ENCODE measurements at regions not wholly inside any gene's neighbourhood (a gene's known extent, or its start where the extent isn't known, plus 50 kb on each side); places are given as distances from the start of the nearest gene placed in this dataset.

DNA sequence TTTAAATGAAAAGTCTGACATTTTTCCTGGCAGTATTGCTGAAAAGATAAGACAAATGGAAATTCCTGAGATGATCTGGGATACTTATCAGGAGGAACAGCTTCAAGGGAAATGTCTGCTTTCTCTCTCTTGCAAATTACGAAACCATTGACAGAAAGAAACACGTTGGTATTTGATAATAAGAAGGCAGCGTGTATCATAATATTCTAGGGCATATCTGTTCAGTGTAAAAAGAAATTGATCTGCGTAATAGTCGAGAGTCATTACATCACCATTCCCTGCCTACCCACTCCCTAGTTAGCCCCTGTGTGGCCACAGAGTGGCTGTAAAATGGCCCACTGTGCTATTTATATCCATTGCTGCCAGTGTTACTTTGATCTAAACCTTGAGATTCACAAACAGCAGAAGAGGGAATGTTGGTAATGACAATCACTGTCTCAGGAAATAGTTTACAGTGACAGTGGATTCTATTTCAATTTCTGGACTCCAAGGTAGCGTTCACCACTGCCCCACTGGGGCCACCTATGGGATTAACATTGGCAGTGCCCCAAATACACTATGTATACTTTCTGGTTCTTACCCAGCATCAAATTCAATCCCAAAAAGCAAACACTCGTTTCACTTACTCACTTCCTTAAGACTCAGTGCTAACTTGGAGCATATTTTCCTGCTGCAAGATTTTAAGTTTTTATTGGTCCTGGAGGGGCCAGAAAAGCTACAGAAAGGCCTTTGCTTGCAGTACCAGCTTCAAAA lies 133.4 kb upstream of the GAS1 start:
- intact Hi-C loops (cut with DNase I) = no loop called here
- DNase-seq (ENCODE audit: low spot score) = no peak

DNA sequence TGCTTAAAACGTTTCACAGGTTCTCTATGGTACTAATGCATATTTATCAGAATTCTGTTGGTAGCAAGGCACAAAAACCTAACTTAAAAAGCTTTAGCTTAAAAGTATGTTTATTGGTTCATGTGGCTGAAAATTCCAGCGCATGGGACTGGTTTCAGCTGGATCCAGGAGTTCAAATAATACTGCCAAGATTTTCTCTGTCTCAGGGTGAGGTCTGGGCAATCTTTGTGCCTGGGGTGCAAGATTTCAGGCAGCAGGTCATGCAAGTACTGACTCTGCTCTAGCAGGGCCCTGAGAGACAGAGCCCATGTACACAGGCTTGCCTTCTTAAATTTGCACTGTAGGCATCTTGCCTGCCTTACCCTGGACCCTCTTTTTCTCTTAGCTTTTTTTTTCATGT lies 134.2 kb upstream of the GAS1 start:
- no peak for DNase-seq (ENCODE audit: low spot score)
- intact Hi-C loops (cut with DNase I) = no loop called here

DNA sequence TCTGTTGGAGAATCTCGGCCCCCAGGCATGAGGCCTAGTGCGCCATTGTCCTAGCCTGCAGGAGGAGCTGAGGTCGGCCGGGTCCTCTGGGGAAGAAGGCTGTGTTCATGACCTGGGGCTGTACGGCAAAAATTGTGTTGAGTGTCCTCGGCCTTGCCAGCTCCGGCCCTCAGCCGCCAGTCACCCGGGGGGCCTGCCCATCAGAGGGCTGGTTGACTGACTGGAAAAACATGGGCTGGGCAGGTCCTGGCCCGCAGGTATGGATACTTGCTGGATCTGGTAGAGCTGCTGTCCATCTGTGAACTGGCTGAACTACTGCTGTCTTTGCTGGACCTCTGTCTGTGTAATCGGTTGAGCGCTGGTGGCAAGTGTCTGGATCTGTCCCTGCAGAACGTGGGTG lies 136.7 kb upstream of the GAS1 start:
- intact Hi-C loops (cut with DNase I) = no loop called here
- DNase-seq (ENCODE audit: low spot score) = no peak

DNA sequence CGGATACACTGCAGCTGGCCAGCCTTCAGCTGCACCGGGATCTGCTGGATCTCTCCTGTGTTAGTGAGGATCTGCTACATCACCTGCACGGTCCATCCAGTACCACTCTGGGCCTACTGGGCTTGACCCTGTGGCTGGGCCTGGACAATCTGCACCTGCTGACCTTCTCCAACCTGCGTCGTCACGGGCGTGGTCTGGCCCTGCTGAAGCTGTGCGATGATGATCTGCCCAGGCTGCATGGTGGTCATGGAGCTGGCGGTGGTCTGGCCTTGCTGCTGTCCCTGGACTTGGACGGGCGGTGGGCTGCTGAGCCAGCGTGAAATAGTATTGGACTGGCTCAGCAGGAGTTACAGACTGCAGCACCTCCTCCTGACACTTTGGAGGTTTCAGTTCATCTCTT lies 137.1 kb upstream of the GAS1 start:
- intact Hi-C loops (cut with DNase I) = no loop called here
- no peak for DNase-seq (ENCODE audit: low spot score)

DNA sequence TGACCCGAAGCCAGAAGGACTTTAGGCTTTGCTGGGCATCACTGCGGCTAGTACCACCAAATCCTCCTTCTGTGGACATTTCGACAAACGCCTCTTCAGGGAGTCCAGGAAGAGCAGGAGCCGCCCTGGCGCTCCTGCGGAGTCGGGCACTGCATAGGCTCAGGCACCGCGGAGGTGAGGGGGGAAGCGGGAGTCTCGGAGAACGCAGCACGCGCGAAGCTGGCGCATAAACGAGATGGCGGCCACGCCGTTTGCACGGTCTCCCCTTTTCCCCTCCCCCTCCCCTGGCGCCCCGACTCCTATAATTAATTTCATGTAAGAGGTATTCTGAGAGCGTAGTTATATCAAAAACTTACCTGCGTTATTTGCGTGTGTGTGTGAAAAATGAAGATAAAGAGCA lies 137.8 kb upstream of the GAS1 start:
- DNase-seq (ENCODE audit: low spot score) = no peak
- intact Hi-C loops (cut with DNase I) = loop anchor here (5.0 kb wide), 1 partner anchor 62 kb away; no protein-coding TSS in a partner anchor

DNA sequence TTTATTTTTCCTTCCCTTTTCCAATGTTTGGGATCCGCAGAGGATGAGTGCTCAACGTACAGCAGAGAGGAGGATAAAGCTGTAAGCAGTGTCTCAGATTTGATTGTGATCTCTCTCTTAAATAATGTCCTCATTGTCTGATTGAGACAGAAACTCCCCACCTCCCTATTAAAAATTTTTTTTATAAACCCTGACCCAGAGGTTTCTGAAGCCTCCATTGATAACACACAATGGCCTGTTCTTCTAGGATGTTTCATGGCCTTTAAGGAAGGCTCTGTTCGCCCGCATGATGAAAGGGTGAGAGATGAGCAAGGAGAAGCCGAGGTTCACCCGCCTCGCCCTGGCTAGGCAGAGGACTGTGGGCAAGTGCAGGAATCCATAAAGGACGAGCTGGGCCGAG lies 138.2 kb upstream of the GAS1 start:
- DNase-seq (ENCODE audit: low spot score) = no peak
- intact Hi-C loops (cut with DNase I) = loop anchor here (5.0 kb wide), 1 partner anchor 62 kb away; no protein-coding TSS in a partner anchor

DNA sequence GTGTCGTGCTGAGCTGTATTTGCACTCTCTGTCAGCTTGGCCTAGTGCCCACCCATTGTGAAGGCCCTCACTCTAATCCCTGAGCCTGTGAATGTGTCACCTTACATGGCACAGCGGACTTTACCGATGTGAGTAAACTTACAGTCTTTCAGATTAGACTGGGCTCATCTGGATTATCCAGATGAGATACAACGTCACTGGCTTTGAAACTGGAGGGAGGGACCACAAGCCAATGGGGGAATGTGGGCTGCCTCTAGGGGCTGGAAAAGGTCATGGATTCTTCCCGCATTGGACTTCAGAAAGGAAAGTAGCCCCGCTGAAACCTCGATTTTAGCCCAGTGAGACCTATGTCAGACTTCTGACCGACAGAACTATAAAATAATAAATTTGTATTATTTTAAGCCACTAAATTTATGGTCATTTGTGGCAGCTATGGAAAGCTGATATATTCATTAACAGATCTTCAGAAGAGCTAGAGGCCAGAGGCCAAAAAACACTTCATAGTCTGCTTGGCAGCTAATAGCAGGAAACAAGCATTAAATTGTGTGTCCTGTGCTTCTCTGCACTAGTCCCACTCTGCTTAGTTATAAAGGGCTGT lies 139.0 kb upstream of the GAS1 start:
- intact Hi-C loops (cut with DNase I) = loop anchor here (5.0 kb wide), 1 partner anchor 61 kb away; no protein-coding TSS in a partner anchor
- no peak for DNase-seq (ENCODE audit: low spot score)

DNA sequence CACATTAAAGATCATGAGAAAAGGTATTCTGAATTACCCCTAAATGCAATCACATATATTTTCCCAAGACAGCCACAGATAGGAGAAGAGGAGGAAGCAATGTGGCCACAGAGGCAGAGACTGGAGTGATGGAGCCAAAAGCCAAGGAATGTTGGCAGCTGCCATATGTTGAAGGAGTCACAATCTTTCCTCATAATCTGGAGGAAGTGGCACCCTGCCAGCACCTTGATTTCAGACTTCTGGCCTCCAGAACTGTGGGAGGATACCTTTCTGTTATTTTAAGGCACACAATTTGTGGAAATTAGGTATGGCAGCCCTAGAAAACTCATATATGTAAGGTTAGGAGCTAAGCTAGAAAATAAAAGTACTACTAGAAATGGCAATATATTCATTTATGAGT lies 139.9 kb upstream of the GAS1 start:
- DNase-seq (ENCODE audit: low spot score) = no peak
- intact Hi-C loops (cut with DNase I) = loop anchor here (5.0 kb wide), 1 partner anchor 60 kb away; no protein-coding TSS in a partner anchor

DNA sequence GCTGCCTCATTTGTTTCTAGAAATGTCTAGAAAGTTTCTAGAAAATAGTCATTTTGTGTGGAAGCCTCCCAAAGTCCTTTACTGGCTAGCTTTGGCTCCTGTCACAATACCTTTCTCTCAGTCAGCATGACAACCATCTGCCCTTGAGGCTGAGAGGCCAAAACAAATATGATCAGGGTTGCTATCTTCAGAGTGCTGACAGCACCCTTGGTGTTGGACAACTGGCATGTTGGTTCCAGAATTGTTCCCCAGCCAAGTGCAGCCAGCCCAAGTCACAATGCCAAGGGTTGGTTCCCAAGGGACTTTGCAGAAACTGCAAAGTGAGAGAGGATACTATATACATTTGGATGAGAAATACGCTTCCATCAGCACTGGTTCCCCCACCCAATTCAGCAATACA lies 140.9 kb upstream of the GAS1 start:
- no peak for DNase-seq (ENCODE audit: low spot score)
- intact Hi-C loops (cut with DNase I) = loop anchor here (5.0 kb wide), 1 partner anchor 59 kb away; no protein-coding TSS in a partner anchor

DNA sequence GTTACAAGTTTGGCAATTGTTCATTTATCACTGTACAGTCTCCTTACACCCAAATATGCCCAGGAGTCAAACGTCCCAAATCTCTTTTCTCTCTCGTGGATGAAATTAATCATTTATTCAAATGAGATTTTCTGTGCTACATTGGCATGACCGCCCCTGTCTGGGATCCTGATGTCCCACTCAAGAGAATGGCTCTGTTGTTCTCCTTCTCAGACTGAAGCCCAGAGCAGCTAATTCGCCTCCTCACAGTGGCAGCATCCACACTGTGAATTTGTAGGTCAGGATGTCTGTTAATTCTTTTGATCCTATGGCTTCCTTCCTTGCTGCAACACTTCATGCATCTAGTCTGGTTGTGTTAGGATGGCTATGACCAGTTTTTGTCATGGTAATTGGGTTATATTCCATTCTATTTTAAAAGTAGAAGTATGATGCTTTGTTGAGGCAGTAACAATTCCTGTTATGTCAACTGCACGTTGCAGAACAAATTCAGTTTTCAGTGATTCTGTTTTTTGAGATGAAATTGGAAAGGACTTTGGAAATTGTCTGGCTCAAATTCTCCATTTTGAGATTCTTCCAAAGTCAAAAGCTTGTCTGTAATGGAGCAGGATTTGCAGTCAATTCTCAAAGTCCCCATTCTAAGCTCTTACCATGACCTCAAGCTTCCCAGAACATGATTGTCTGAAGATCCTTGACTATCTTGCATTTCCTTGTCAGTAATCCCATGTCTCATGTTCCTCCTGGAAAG lies 141.5 kb upstream of the GAS1 start:
- intact Hi-C loops (cut with DNase I) = loop anchor here (5.0 kb wide), 1 partner anchor 59 kb away; no protein-coding TSS in a partner anchor
- DNase-seq (ENCODE audit: low spot score) = no peak

DNA sequence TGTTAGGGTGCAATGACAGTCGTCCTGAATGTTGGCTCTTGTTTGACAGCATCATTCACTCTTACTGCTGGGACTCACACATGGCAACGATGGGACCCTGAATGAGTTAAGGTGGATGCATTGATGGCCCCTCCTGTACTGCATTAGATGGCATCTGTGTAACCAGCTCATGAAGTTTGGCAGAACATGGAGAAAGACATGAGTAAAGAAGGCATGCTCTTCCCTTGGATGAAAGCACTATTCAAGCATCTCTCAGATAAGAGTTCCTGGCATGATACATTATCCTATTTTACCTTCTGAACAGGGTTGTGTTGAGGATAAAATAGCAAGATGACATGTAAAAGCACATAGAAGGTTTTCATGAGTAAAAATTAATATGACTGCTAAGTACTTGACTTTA lies 142.2 kb upstream of the GAS1 start:
- intact Hi-C loops (cut with DNase I) = loop anchor here (5.0 kb wide), 1 partner anchor 58 kb away; no protein-coding TSS in a partner anchor
- DNase-seq (ENCODE audit: low spot score) = no peak

DNA sequence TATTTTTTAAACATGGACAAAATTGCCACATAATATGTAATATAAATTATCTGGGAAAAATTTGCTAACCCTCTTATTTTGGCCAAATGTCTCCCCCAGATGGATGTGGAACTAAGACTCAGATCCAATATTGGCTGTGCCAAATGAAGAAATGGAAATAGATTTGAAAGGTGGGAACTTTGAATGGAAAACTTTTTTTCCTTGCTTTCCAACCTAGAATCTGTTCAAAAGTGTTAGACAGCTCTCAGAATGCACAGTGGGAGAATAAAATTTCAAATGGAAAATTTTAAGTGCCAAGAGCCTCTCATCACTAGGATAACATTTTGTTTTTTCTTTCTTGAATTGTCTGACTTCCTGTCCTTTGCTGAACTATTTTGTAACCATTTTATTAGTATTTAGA lies 142.6 kb upstream of the GAS1 start:
- intact Hi-C loops (cut with DNase I) = loop anchor here (5.0 kb wide), 1 partner anchor 57 kb away; no protein-coding TSS in a partner anchor
- no peak for DNase-seq (ENCODE audit: low spot score)

DNA sequence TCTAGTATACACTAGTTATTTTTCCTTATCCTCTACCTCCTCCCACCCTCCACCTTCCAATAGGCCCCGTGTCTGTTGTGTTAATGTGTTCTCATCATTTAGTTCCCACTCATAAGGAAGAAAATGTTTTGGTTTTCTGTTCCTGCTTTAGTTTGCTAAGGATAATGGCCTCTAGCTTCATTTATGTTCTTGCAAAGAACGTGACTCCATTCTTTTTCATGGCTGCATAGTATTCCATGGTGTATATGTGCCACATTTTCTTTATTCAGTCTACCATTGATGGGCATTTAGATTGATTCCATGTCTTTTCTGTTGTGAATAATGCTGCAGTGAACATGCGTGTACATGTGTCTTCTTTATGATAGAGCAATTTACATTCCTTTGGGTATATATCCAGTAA lies 146.5 kb upstream of the GAS1 start:
- intact Hi-C loops (cut with DNase I) = no loop called here
- DNase-seq (ENCODE audit: low spot score) = no peak

DNA sequence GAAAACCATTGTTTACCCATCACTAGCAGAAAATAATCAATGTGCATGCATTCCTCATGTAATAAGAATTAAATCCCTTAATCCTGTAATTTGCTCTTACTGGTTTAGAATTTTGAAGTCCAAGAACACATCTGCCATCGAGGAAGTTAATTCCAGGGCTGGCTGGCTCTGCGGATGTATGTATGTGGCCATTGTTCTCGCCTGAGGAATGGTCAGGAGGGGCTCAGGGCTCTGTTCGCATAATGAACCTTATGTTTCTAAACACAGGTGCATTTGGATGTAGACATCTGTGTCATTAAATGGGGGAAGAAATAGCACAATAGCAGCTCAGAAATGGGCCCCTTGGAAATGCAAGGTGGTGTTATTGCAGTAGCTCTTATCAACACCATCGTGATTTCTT lies 148.6 kb upstream of the GAS1 start:
- intact Hi-C loops (cut with DNase I) = no loop called here
- no peak for DNase-seq (ENCODE audit: low spot score)

DNA sequence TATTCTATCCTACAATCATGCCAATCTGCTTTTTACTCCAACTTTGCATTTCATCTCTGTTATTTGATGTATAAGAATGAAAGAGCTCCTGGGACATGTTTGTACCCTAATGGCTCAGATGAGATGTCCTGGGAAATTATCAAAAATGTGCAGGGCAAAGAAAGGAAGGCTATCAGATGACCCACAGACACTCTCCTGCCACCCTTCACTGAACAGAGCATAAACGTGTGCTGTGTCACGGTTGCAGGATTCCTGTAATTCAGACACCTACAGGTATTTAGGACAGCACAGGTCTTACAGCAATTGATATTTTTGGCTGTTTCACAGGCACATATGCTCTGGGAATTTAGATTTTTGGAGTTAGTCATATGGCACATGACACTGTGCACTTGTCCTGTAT lies 149.2 kb upstream of the GAS1 start:
- no peak for DNase-seq (ENCODE audit: low spot score)
- intact Hi-C loops (cut with DNase I) = no loop called here

DNA sequence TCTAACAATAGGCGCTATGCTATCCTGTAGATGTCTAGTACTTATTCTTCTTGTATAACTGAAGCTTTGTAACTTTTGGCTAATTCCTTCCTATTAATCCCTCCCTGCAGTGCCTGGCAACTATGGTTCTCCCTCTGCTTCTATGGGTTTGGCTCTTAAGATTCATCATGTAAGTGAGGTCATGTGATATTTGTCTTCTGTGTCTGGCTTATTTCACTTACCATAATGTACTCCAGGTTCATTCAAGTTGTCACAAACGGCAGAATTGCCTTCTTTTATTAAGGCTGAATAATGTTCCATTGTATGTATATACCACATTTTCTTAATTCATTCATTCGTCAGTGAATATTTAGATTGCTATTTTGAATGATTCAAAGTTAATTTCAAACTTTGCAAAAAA lies 149.9 kb upstream of the GAS1 start:
- intact Hi-C loops (cut with DNase I) = no loop called here
- no peak for DNase-seq (ENCODE audit: low spot score)

DNA sequence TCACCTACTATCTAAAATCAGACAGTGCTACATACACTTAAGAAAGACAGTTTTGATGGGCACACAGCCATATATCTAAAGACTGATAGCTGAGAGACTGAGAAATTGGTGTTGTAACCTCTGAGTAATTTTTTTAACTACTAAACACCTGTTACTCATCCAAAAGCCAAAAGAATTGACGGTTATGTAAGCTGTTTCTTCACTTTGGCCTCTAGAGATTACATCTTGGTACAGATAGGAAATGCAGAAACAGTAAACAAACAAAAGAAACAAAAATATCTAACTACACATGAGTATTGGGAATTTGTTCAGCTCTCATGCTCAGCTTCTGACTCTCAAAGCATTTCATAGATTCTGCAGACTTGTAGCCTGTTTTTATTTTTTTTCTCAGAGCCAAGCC lies 152.1 kb upstream of the GAS1 start:
- no peak for DNase-seq (ENCODE audit: low spot score)

DNA sequence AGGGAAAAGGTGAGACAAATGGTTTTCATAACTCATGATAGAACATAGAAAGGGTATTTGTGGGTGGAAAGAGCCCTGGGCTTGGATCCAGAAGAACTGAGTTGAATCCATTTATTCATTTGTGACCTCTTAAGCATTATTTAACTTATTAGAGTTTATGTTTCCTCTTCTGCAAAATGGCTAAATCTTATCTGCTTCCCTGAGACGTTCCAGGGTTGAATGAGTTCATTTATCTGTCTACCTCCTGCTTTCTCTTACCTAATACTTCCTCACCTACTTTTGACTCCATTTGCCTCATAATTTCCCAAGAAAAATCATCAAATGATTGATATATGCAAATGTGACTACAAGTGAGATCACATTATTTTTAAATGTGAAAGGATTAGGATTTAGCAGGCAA lies 152.7 kb upstream of the GAS1 start:
- no peak for DNase-seq (ENCODE audit: low spot score)
- intact Hi-C loops (cut with DNase I) = no loop called here

More for the DNA sequence above, 152.1 kb upstream of the GAS1 start:
- intact Hi-C loops (cut with DNase I) = no loop called here

DNA sequence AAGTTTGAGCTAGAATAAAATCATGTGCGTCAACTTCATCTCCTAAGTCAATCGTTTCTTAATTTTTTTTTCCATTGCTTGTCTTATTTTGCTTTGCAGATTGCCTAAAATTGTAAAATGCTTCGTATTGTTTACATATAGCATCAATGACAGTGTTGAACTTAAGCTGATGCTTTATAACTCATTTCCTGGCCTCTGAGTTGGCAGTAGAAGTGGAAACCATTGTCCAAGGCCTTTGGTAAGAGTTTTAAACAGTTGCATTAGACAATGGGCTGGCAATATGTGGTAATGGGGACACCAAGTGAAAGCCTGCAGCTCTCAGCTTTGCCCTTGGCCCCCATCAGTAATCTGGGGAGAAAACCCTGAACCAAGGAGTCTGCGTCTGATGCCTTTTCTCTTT lies 154.8 kb upstream of the GAS1 start:
- no peak for DNase-seq (ENCODE audit: low spot score)
- intact Hi-C loops (cut with DNase I) = no loop called here

DNA sequence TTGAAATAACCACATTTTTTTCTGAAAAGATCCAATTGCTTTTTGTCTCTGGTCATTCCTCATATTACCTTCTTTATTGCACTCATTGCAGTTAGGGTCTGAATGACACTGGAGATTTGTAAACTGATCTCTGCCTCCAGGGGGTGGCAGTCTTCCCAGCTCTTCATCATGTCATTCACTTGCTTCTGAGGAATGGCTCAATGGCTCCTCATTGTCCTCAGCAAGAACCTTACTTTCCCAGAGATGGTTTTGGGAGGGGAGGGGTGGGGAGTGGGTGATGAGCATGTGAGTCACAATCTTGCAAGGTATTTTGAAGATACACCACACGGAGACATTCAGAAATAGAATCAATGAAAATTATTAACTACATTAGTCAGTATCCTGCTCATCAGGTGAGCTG lies 159.8 kb upstream of the GAS1 start:
- no peak for DNase-seq (ENCODE audit: low spot score)
- intact Hi-C loops (cut with DNase I) = no loop called here

DNA sequence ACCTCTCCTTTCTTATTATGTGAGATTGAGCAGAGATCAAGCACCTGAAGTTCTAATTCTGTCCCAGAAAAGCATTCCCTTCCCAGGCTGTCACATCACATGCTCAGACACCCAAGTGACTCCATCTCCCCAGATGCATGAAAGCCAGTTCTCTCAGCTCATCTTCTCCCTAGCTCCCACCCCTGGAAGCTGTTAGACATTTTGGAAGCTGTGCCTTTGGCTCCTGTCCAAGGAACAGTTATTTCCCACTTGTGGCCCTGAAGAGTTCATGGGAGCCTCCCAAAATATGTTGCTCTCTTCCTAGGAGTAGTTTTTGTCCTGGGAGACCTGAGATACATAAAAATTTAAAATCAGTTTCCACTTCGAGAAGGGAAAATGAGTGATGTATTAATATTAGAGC lies 161.4 kb upstream of the GAS1 start:
- no peak for DNase-seq (ENCODE audit: low spot score)
- intact Hi-C loops (cut with DNase I) = no loop called here
